ENCODE measurements at regions not wholly inside any gene's neighbourhood (a gene's known extent, or its start where the extent isn't known, plus 50 kb on each side); places are given as distances from the start of the nearest gene placed in this dataset.

DNA sequence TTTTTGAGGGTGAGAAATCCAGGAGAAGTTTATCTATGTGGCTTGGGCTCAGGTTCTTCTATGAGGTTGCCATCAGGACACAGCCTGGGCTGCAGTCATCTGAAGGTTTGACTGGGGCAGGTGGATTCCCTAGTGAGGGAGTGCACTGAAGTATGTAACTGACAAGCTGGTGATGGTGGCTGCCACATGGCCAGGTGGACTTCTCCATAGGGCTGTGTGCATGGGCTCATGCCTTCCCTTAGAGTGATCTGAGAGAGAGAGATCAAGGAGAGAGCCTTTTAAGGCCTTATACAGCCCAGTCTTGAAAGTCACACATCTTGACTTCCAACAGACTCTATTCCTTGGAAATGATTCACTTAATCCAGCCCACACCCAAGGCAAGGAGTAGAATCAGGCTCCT is 266.6 kb upstream of the PITRM1 start:
- Mint-ChIP-seq H3K27ac (ENCODE audit: unreplicated experiment) (no peak overlapping the region), H3K27me3 (ENCODE audit: unreplicated experiment) (peaks cover 3% of the 10 kb centered on the region), H3K9me3 (ENCODE audit: unreplicated experiment) (peaks cover 6% of the 10 kb centered on the region), H3K36me3 (ENCODE audit: low read depth, unreplicated experiment) (no peaks in the 10 kb centered on the region), H3K4me1 (ENCODE audit: unreplicated experiment) (no peaks in the 10 kb centered on the region), H3K4me3 (ENCODE audit: unreplicated experiment) (no peak overlapping the region)
- TF ChIP-seq, protein P1, sequence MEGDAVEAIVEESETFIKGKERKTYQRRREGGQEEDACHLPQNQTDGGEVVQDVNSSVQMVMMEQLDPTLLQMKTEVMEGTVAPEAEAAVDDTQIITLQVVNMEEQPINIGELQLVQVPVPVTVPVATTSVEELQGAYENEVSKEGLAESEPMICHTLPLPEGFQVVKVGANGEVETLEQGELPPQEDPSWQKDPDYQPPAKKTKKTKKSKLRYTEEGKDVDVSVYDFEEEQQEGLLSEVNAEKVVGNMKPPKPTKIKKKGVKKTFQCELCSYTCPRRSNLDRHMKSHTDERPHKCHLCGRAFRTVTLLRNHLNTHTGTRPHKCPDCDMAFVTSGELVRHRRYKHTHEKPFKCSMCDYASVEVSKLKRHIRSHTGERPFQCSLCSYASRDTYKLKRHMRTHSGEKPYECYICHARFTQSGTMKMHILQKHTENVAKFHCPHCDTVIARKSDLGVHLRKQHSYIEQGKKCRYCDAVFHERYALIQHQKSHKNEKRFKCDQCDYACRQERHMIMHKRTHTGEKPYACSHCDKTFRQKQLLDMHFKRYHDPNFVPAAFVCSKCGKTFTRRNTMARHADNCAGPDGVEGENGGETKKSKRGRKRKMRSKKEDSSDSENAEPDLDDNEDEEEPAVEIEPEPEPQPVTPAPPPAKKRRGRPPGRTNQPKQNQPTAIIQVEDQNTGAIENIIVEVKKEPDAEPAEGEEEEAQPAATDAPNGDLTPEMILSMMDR (IDR thresholded peaks at IDR 0.05; ENCODE audit: unreplicated experiment), result no peak
- no peak for DNase-seq (ENCODE audit: low spot score)

DNA sequence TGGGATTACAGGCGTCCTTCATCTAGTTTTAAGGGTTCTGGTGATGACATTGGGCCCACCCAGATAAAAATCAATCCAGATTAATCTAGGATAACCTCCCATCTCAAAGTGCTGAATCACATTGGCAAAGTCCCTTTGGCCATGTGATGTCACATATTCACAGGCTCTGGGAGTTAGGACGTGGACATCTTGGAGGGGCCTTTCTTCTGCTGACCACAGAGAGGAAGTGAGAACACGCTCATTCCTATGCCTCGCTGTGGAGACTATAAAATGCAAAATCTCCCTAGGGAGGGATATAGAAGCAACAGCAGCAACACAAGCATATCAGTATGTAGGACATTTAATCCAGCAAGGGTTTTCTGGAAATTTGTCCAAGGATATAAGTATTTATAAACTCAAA is 266.0 kb upstream of the PITRM1 start:
- Mint-ChIP-seq H3K4me3 (ENCODE audit: unreplicated experiment) (no peak overlapping the region), H3K36me3 (ENCODE audit: low read depth, unreplicated experiment) (no peaks in the 10 kb centered on the region), H3K4me1 (ENCODE audit: unreplicated experiment) (no peaks in the 10 kb centered on the region), H3K9me3 (ENCODE audit: unreplicated experiment) (peaks cover 6% of the 10 kb centered on the region), H3K27me3 (ENCODE audit: unreplicated experiment) (peaks cover 3% of the 10 kb centered on the region), H3K27ac (ENCODE audit: unreplicated experiment) (no peak overlapping the region)
- DNase-seq (ENCODE audit: low spot score), result no peak
- TF ChIP-seq, protein P1 (IDR thresholded peaks at IDR 0.05; ENCODE audit: unreplicated experiment), result no peak

DNA sequence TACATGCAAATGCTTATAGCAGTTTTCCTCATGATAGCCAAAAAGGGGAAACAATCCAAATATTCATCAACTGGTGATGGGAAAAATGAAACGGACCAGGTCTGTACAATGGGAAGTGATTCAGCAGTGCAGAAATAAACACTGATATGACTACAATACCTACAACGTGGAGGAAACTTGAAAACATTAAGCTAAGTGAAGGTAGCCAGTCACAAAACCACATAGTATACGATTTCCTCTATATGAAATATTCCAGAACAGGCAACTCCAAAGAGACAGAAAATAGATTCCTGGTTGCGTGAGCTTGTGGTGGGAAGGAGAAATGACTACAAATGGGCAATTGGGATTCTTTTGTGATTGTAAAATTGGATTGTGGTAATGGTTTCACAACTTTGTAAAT is 263.1 kb upstream of the PITRM1 start:
- peaks cover 5% of the 10 kb centered on the region for H3K27me3 Mint-ChIP-seq (ENCODE audit: unreplicated experiment)
- peaks cover 6% of the 10 kb centered on the region for H3K9me3 Mint-ChIP-seq (ENCODE audit: unreplicated experiment)
- TF ChIP-seq, protein P1 (IDR thresholded peaks at IDR 0.05; ENCODE audit: unreplicated experiment), result no peak
- H3K4me1 Mint-ChIP-seq (ENCODE audit: unreplicated experiment), result peaks cover 6% of the 10 kb centered on the region
- H3K4me3 Mint-ChIP-seq (ENCODE audit: unreplicated experiment), result no peak overlapping the region
- no peak overlapping the region for H3K27ac Mint-ChIP-seq (ENCODE audit: unreplicated experiment)
- DNase-seq (ENCODE audit: low spot score), result no peak
- peaks cover 6% of the 10 kb centered on the region for H3K36me3 Mint-ChIP-seq (ENCODE audit: low read depth, unreplicated experiment)

DNA sequence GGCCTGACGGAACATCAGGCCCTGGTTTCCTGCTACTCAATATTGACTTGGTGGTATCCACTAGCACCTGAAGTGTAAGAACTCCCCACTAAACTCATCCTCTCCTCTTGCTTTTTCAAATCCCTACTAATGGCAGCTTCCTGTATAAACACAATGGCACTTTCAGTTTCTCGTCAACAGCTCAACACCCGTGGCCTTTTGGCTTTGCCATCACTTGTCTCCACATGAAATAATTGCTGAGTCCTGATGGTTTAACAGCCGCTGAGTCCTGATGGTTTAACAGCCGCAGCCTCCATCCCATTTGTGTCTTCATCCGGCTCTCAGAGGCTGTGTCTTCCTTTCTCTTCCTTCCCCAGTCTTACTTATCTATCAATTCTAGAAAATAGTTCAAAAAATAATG is 261.4 kb upstream of the PITRM1 start:
- Mint-ChIP-seq H3K27me3 (ENCODE audit: unreplicated experiment) (peaks cover 5% of the 10 kb centered on the region), H3K4me3 (ENCODE audit: unreplicated experiment) (no peak overlapping the region), H3K4me1 (ENCODE audit: unreplicated experiment) (peaks cover 15% of the 10 kb centered on the region), H3K9me3 (ENCODE audit: unreplicated experiment) (peaks cover 4% of the 10 kb centered on the region), H3K27ac (ENCODE audit: unreplicated experiment) (no peak overlapping the region), H3K36me3 (ENCODE audit: low read depth, unreplicated experiment) (peaks cover 7% of the 10 kb centered on the region)
- no peak for DNase-seq (ENCODE audit: low spot score)
- TF ChIP-seq, protein P1 (IDR thresholded peaks at IDR 0.05; ENCODE audit: unreplicated experiment), result no peak

DNA sequence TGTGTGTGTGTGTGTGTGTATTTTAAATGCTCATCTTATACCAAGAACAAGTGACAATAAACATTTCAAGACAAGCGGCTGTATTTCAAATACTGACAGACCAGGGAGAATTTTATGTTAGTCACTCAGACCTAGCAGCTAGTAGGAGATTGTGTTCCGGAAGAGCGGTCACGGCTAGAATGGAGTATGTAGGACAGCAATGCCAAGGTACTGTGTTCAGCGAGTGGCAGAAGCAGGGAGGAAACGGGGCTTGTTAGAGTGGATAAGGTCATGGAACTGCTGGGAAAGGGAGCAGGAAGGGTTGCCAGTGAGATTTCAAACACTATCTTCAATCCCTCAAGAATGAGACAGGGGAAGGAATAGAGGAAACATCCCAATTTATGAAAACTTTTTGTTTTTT is 260.5 kb upstream of the PITRM1 start:
- Mint-ChIP-seq H3K4me1 (ENCODE audit: unreplicated experiment) (peaks cover 15% of the 10 kb centered on the region), H3K27ac (ENCODE audit: unreplicated experiment) (no peak overlapping the region), H3K27me3 (ENCODE audit: unreplicated experiment) (peaks cover 5% of the 10 kb centered on the region), H3K36me3 (ENCODE audit: low read depth, unreplicated experiment) (peaks cover 7% of the 10 kb centered on the region), H3K9me3 (ENCODE audit: unreplicated experiment) (peaks cover 4% of the 10 kb centered on the region), H3K4me3 (ENCODE audit: unreplicated experiment) (no peak overlapping the region)
- no peak for DNase-seq (ENCODE audit: low spot score)
- TF ChIP-seq, protein P1 (IDR thresholded peaks at IDR 0.05; ENCODE audit: unreplicated experiment), result no peak

Measured in endothelial cell (in vitro differentiated cells).